OCI-LY1 (cell line): ENCODE measurements at regions not wholly inside any gene's neighbourhood (a gene's known extent, or its start where the extent isn't known, plus 50 kb on each side); places are given as distances from the start of the nearest gene placed in this dataset.

Source experiments
- H2AFZ ChIP-seq: fragments of 200-600 bp; sonication (generic), shearing (Covaris generic); 2 replicates; pipeline ENCODE4 v1.6.0; 2014; ENCODE audit warnings: antibody characterized with exemption, mild to moderate bottlenecking, low read length
- H3F3A ChIP-seq: fragments of 200-600 bp; sonication (generic), shearing (Covaris generic); 2 replicates; pipeline ENCODE4 v1.6.0; 2014; ENCODE audit warnings: mild to moderate bottlenecking, antibody characterized with exemption, low read length, moderate library complexity; ENCODE audit not compliant: insufficient read depth
- H3K27ac ChIP-seq: fragments of 200-600 bp; sonication (generic); 2 replicates; pipeline ENCODE4 v1.5.1; 2014; ENCODE audit warnings: low read length, mixed run types, mild to moderate bottlenecking, low read depth; ENCODE audit not compliant: poor library complexity, severe bottlenecking
- H3K27me3 ChIP-seq: fragments of 200-600 bp; sonication (generic); 2 replicates; pipeline ENCODE4 v1.6.0; 2014; ENCODE audit warnings: antibody characterized with exemption, mild to moderate bottlenecking, low read length, moderate library complexity; ENCODE audit not compliant: insufficient read depth
- H3K36me3 ChIP-seq: fragments of 200-600 bp; sonication (generic); 2 replicates; pipeline ENCODE4 v1.6.1; 2014; ENCODE audit warnings: mild to moderate bottlenecking, antibody characterized with exemption, low read length, moderate library complexity, mixed read lengths; ENCODE audit not compliant: insufficient read depth
- H3K4me1 ChIP-seq: fragments of 200-600 bp; sonication (generic); 2 replicates; pipeline ENCODE4 v1.5.1; 2014; ENCODE audit warnings: mild to moderate bottlenecking, low read length, moderate library complexity; ENCODE audit not compliant: insufficient read depth, severe bottlenecking
- H3K4me2 ChIP-seq: fragments of 200-600 bp; sonication (generic), shearing (Covaris generic); 2 replicates; pipeline ENCODE4 v1.6.1; 2014; ENCODE audit warnings: low read length
- H3K4me3 ChIP-seq: fragments of 200-600 bp; sonication (generic); 2 replicates; pipeline ENCODE4 v1.5.1; 2014; ENCODE audit warnings: low read length, low read depth, mild to moderate bottlenecking, mixed read lengths; ENCODE audit not compliant: poor library complexity, severe bottlenecking
- H3K79me2 ChIP-seq: fragments of 200-600 bp; shearing (Covaris generic); 2 replicates; pipeline ENCODE4 v1.6.1; 2016; ENCODE audit warnings: mixed run types, low read length, mixed read lengths; ENCODE audit not compliant: insufficient read depth
- H3K9ac ChIP-seq: fragments of 200-600 bp; sonication (generic), shearing (Covaris generic); 2 replicates; pipeline ENCODE4 v1.6.1; 2014; ENCODE audit warnings: mild to moderate bottlenecking, low read length, mixed read lengths
- H3K9me2 ChIP-seq: fragments of 200-600 bp; sonication (generic), shearing (Covaris generic); 2 replicates; pipeline ENCODE4 v1.6.1; 2014; ENCODE audit warnings: low read depth, mild to moderate bottlenecking, low read length, mixed read lengths
- H3K9me3 ChIP-seq: fragments of 200-600 bp; shearing (Covaris generic); 2 replicates; pipeline ENCODE4 v1.6.1; 2014; ENCODE audit warnings: low read length, mixed read lengths
- H4K20me1 ChIP-seq: fragments of 200-600 bp; sonication (generic), shearing (Covaris generic); 2 replicates; pipeline ENCODE4 v1.6.0; 2016; ENCODE audit warnings: mild to moderate bottlenecking, low read length; ENCODE audit not compliant: insufficient read depth
- CTCF ChIP-seq: fragments of 200-600 bp; sonication (generic), shearing (Covaris generic); IDR thresholded peaks from 2 replicates; pipeline ENCODE4 v1.5.1; 2017; ENCODE audit warnings: mild to moderate bottlenecking, antibody characterized with exemption, low read length, moderate library complexity, mixed read lengths
- EZH2 ChIP-seq: fragments of 200-600 bp; sonication (generic), shearing (Covaris generic); IDR thresholded peaks from 2 replicates; pipeline ENCODE4 v1.8.0; 2017; ENCODE audit warnings: borderline replicate concordance, mixed run types, mild to moderate bottlenecking, antibody characterized with exemption, low read length, moderate library complexity, mixed read lengths

DNA sequence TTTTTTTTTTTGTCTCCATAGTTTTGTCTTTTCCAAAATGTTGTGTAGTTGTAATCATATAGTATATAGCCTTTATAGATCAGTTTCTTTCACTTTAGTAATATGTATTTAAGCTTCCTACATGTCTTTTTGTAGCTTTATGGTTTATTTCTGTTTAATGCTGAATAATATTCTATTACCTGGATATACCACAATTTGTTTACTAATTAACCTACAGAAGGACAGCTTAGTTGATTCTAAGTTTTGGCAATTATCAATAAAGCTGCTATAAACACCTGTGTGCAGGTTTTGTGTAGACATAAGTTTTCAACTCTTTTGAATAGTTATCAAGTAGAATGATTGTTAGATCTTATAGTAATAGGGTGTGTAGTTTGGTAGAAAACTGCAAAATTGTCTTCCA, 130.3 kb upstream of the CARD18 start:
- Histone ChIP-seq H3K27ac (no peak overlapping the region), H3K4me3 (no peak overlapping the region), H3K79me2 (no peaks in the 10 kb centered on the region), H2AFZ (no peak overlapping the region), H3K36me3 (no peaks in the 10 kb centered on the region), H3F3A (no peaks in the 10 kb centered on the region), H3K9ac (no peak overlapping the region), H3K4me2 (no peak overlapping the region), H3K27me3 (no peaks in the 10 kb centered on the region), H3K9me3 (no peaks in the 10 kb centered on the region), H3K4me1 (no peaks in the 10 kb centered on the region), H3K9me2 (no peaks in the 10 kb centered on the region), H4K20me1 (no peaks in the 10 kb centered on the region)
- TF ChIP-seq EZH2 = no peak
- no peak for TF ChIP-seq CTCF

GRCh38 chr11:105268404-105269062, 129.0 kb upstream of the CARD18 start:
- Histone ChIP-seq H3K9ac (no peak overlapping the region), H3K9me2 (no peaks in the 10 kb centered on the region), H4K20me1 (no peaks in the 10 kb centered on the region), H3K27me3 (no peaks in the 10 kb centered on the region), H3K79me2 (no peaks in the 10 kb centered on the region), H2AFZ (no peak overlapping the region), H3K9me3 (no peaks in the 10 kb centered on the region), H3K36me3 (no peaks in the 10 kb centered on the region), H3K4me3 (no peak overlapping the region), H3F3A (no peaks in the 10 kb centered on the region), H3K4me1 (no peaks in the 10 kb centered on the region), H3K4me2 (no peak overlapping the region), H3K27ac (no peak overlapping the region)
- TF ChIP-seq CTCF = no peak
- no peak for TF ChIP-seq EZH2

DNA sequence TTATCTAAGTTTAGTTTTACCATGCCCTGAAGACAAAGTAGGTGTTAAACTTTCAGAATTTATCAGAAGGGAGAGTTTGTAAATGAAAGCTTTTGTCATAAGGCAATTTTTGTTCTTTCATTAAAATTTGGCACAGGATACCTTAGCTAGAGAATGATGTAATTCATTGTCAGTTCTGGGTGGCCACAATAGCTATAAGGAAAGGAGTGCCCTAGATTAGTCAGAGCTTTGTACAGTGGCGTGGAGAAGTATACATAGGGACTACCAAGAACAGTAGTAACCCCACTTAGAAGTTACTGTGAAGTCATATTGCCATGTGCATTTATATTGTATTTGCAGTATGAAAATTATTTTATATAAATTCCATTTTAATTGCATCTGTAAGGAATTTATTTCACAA, 126.3 kb upstream of the CARD18 start:
- Histone ChIP-seq H3K27ac (no peak overlapping the region), H3K27me3 (no peaks in the 10 kb centered on the region), H3F3A (no peaks in the 10 kb centered on the region), H3K79me2 (no peaks in the 10 kb centered on the region), H3K4me2 (no peak overlapping the region), H2AFZ (no peak overlapping the region), H3K9me3 (no peaks in the 10 kb centered on the region), H3K4me3 (no peak overlapping the region), H3K36me3 (no peaks in the 10 kb centered on the region), H4K20me1 (no peaks in the 10 kb centered on the region), H3K4me1 (no peaks in the 10 kb centered on the region), H3K9me2 (no peaks in the 10 kb centered on the region), H3K9ac (no peak overlapping the region)
- TF ChIP-seq EZH2 (no peak), CTCF (no peak)
